ENCODE measurements at regions not wholly inside any gene's neighbourhood (a gene's known extent, or its start where the extent isn't known, plus 50 kb on each side); places are given as distances from the start of the nearest gene placed in this dataset.

- Histone ChIP-seq H3K14ac (ENCODE audit: insufficient read length) (no peak overlapping the region), H3K4me1 (replicated peaks in 1 of 4; ENCODE audit: control insufficient read depth in 3 of 4, insufficient read depth in 4 of 4, low read length in 3 of 4) (no peaks in the 10 kb centered on the region), H3K23ac (ENCODE audit: insufficient read length) (no peak overlapping the region), H2BK15ac (ENCODE audit: low read length) (no peak overlapping the region), H2BK120ac (replicated peaks; ENCODE audit: low read depth, low read length) (no peak overlapping the region), H3K56ac (replicated peaks; ENCODE audit: insufficient read length, low read depth, low read length) (no peak overlapping the region), H4K8ac (ENCODE audit: extremely low read depth, insufficient read depth, low read length) (no peak overlapping the region), H3K27me3 (replicated peaks in 1 of 4; ENCODE audit: control insufficient read depth in 3 of 4, extremely low read depth in 1 of 4, insufficient read depth in 3 of 4, low read length in 3 of 4) (no peaks in the 10 kb centered on the region), H3K4ac (replicated peaks; ENCODE audit: insufficient read length, low read depth, low read length) (no peak overlapping the region), H4K5ac (ENCODE audit: insufficient read length, low read depth, low read length) (no peak overlapping the region), H3K27ac (ENCODE audit: low read depth, low read length) (no peak overlapping the region), H3K23me2 (ENCODE audit: low read depth, low read length) (no peaks in the 10 kb centered on the region), H3K36me3 (ENCODE audit: control insufficient read depth in 2 of 4, insufficient read depth in 4 of 4, low read length in 3 of 4) (no peaks in the 10 kb centered on the region), H3K79me2 (ENCODE audit: control insufficient read depth in 1 of 2, insufficient read depth in 2 of 2, low read length in 2 of 2) (no peaks in the 10 kb centered on the region), H3K4me2 (ENCODE audit: insufficient read depth in 1 of 2, low read depth in 2 of 2, low read length in 2 of 2) (no peak overlapping the region), H2AFZ (ENCODE audit: low read length) (no peak overlapping the region), H3K4me3 (ENCODE audit: extremely low read depth in 1 of 4, insufficient read depth in 2 of 4, low read depth in 3 of 4, low read length in 4 of 4) (no peak overlapping the region), H4K20me1 (replicated peaks in 1 of 2; ENCODE audit: control insufficient read depth in 1 of 2, insufficient read depth in 2 of 2, low read length in 2 of 2) (no peaks in the 10 kb centered on the region), H3K9me3 (ENCODE audit: insufficient read depth in 2 of 2, low read depth in 1 of 2, low read length in 1 of 2) (no peaks in the 10 kb centered on the region), H2BK20ac (ENCODE audit: low read length) (no peak overlapping the region), H3K9ac (replicated peaks in 1 of 4; ENCODE audit: extremely low read depth in 1 of 4, low read depth in 3 of 4, low read length in 3 of 4) (no peak overlapping the region), H3K18ac (ENCODE audit: extremely low read depth, low read length) (no peak overlapping the region), H3K79me1 (ENCODE audit: low read depth, low read length) (no peaks in the 10 kb centered on the region), H4K91ac (replicated peaks; ENCODE audit: insufficient read length, low read length) (no peak overlapping the region), H2BK12ac (ENCODE audit: low read depth, low read length) (no peak overlapping the region), H2BK5ac (ENCODE audit: low read depth, low read length) (no peak overlapping the region), H2AK5ac (ENCODE audit: low read depth, low read length) (no peak overlapping the region)
- ChIA-PET CTCF (ENCODE audit: partially characterized antibody) (interaction anchor here (0.8 to 1.4 kb wide), 2 partner anchors 12 to 13 kb away, joined by 3 read pairs; no protein-coding TSS in a partner anchor), POLR2A (ENCODE audit: partially characterized antibody) (no interaction called here)
- 82% methylated on average over 2 of the region's 2 CpGs; no CpG with 5 or more reads in 1 of the 2 experiments for WGBS, 2 experiments (ENCODE audit: extremely low coverage in 1 of 2, insufficient coverage in 1 of 2, insufficient read length in 1 of 2, insufficient replicate concordance in 2 of 2, low coverage in 1 of 2, low lambda C conversion rate in 2 of 2, missing lambda C conversion rate in 1 of 2)
- TF ChIP-seq EZH2 (IDR thresholded peaks at IDR 0.05; ENCODE audit: low read depth, low read length, severe bottlenecking) = no peak
- TF ChIP-seq POLR2AphosphoS5 (IDR thresholded peaks at IDR 0.05; ENCODE audit: low read depth, low read length) = no peak
- no peak for TF ChIP-seq MAX (IDR thresholded peaks at IDR 0.05)
- TF ChIP-seq TCF12 (IDR thresholded peaks at IDR 0.05; ENCODE audit: low read depth, low read length) = no peak
- TF ChIP-seq KDM5A (IDR thresholded peaks at IDR 0.05; ENCODE audit: low read length) = no peak
- no peak for TF ChIP-seq BRCA1 (IDR thresholded peaks at IDR 0.05; ENCODE audit: low read depth, low read length)
- TF ChIP-seq SP4 (IDR thresholded peaks at IDR 0.05; ENCODE audit: low read length) = no peak
- DNase-seq (ENCODE audit: low read depth in 1 of 2, low spot score in 2 of 2) (no peak), FAIRE-seq (no peak)
These were observed 580.6 kb upstream of the VRK2 start for GRCh38 chr2:57465967-57466366.

Measured in H1 (cell line).